ENCODE measurements at regions not wholly inside any gene's neighbourhood (a gene's known extent, or its start where the extent isn't known, plus 50 kb on each side); places are given as distances from the start of the nearest gene placed in this dataset.

- no peak for DNase-seq
- no peaks in the 10 kb centered on the region for H3K27me3 ChIP-seq
- no peaks in the 10 kb centered on the region for H3K9me3 ChIP-seq
- TF ChIP-seq CTCF (IDR thresholded peaks at IDR 0.05; ENCODE audit: low read depth, low read length), result no peak
- no peak overlapping the region for H3K4me3 ChIP-seq (ENCODE audit: low read depth, low read length)
- no peaks in the 10 kb centered on the region for H3K36me3 ChIP-seq
- no peaks in the 10 kb centered on the region for H3K4me1 ChIP-seq
Observed at GRCh38 chr13:78169386-78169785, 250.8 kb upstream of the EDNRB start.

- H3K27me3 ChIP-seq, result no peaks in the 10 kb centered on the region
- TF ChIP-seq CTCF (IDR thresholded peaks at IDR 0.05; ENCODE audit: low read depth, low read length), result no peak
- no peaks in the 10 kb centered on the region for H3K9me3 ChIP-seq
- H3K4me1 ChIP-seq, result no peaks in the 10 kb centered on the region
- H3K4me3 ChIP-seq (ENCODE audit: low read depth, low read length), result no peak overlapping the region
- DNase-seq, result no peak
- no peaks in the 10 kb centered on the region for H3K36me3 ChIP-seq
Observed at GRCh38 chr13:78168981-78169380, 250.3 kb upstream of the EDNRB start.

GRCh38 chr13:78161266-78161665, 242.6 kb upstream of the EDNRB start:
- Histone ChIP-seq H3K4me1 (no peaks in the 10 kb centered on the region), H3K4me3 (ENCODE audit: low read depth, low read length) (no peak overlapping the region), H3K27me3 (no peaks in the 10 kb centered on the region), H3K36me3 (no peaks in the 10 kb centered on the region), H3K9me3 (no peaks in the 10 kb centered on the region)
- no peak for DNase-seq
- TF ChIP-seq CTCF (IDR thresholded peaks at IDR 0.05; ENCODE audit: low read depth, low read length), result no peak

GRCh38 chr13:78160793-78161192, 242.2 kb upstream of the EDNRB start:
- no peaks in the 10 kb centered on the region for H3K27me3 ChIP-seq
- H3K4me3 ChIP-seq (ENCODE audit: low read depth, low read length), result no peak overlapping the region
- no peaks in the 10 kb centered on the region for H3K4me1 ChIP-seq
- no peak for TF ChIP-seq CTCF (IDR thresholded peaks at IDR 0.05; ENCODE audit: low read depth, low read length)
- no peak for DNase-seq
- H3K9me3 ChIP-seq, result no peaks in the 10 kb centered on the region
- H3K36me3 ChIP-seq, result no peaks in the 10 kb centered on the region

GRCh38 chr13:78152415-78152814, 233.8 kb upstream of the EDNRB start:
- H3K4me1 ChIP-seq, result no peaks in the 10 kb centered on the region
- no peaks in the 10 kb centered on the region for H3K36me3 ChIP-seq
- no peaks in the 10 kb centered on the region for H3K9me3 ChIP-seq
- no peaks in the 10 kb centered on the region for H3K27me3 ChIP-seq
- no peak for DNase-seq
- no peak overlapping the region for H3K4me3 ChIP-seq (ENCODE audit: low read depth, low read length)
- TF ChIP-seq CTCF (IDR thresholded peaks at IDR 0.05; ENCODE audit: low read depth, low read length), result no peak

GRCh38 chr13:78147905-78148304, 229.3 kb upstream of the EDNRB start:
- no peak for TF ChIP-seq CTCF (IDR thresholded peaks at IDR 0.05; ENCODE audit: low read depth, low read length)

More at GRCh38 chr13:78147905-78148304, 229.3 kb upstream of the EDNRB start:
- Histone ChIP-seq H3K4me3 (ENCODE audit: low read depth, low read length) (no peak overlapping the region), H3K4me1 (no peaks in the 10 kb centered on the region), H3K9me3 (no peaks in the 10 kb centered on the region), H3K36me3 (no peaks in the 10 kb centered on the region), H3K27me3 (no peaks in the 10 kb centered on the region)
- DNase-seq, result no peak
